HUDEP-2 (cell line): ENCODE measurements at regions not wholly inside any gene's neighbourhood (a gene's known extent, or its start where the extent isn't known, plus 50 kb on each side); places are given as distances from the start of the nearest gene placed in this dataset.

Experiments
- DNase-seq, 76 experiments: peaks; one replicate each; lab custom pipeline; 2025; ENCODE audit not compliant: unreplicated experiment in 76 of 76; lab: John Stamatoyannopoulos, UW

DNA sequence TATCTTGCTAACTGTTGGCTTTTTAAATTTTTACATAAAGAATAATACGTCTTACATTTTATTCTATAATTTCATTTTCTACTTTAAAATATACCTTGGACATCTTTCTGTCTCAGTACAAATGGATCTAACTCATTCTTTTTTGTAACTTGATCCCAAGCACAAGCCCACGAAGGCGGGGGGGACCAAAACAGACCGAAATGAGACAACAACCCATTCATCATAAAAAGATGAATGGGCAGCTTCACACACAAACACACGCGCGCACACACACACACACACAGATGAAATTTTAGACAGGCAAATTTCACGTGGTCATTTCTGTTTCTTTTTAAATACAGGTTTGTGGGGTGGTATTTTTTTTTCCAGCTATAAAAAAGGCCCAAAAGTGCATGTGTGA is 271.3 kb upstream of the TOPAZ1 start:
- no peak for DNase-seq

DNA sequence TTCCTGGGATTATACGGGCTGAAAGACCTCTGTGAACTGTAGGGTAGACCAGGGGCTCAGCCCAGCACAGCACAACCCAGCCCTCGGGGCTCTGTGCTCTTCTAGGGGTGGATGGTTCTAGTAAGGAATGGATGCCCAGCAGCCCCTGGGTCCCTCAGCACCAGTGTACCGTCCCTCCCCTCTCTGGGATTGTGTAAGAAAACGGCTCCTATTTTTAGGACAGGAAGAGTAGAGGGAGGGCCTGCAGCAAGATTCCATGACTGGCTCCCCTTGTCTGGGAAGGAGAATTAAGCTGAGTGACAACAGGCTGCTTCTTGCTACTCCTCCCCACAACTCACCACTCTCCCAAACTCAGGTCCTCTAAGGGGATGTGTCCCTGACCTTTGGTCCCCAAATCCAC is 270.8 kb upstream of the TOPAZ1 start:
- no peak for DNase-seq

- DNase-seq: no peak
Observed at GRCh38 chr3:43971486-43971885, 270.2 kb upstream of the TOPAZ1 start.

DNA sequence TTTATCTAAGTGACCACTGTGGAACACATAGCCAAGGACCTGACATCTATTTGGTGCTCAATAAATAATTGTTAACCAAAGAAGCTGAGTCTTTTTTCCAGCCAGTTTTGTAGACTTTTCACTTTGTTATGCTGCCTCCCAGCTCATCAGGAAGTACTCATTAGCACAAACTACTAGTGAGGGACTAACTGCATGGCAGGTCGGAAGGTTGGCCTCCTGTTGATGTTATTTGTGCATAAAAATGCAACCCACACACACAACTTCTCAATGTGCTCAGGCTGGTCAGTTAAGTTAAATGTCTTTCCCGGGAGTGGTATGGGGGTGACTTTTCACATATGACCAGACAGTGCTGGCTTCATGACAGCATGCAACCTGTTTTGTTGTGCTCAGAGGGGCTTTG is 263.0 kb upstream of the TOPAZ1 start:
- no peak for DNase-seq

- DNase-seq: no peak
Observed at GRCh38 chr3:43979645-43980044, 262.0 kb upstream of the TOPAZ1 start.

DNA sequence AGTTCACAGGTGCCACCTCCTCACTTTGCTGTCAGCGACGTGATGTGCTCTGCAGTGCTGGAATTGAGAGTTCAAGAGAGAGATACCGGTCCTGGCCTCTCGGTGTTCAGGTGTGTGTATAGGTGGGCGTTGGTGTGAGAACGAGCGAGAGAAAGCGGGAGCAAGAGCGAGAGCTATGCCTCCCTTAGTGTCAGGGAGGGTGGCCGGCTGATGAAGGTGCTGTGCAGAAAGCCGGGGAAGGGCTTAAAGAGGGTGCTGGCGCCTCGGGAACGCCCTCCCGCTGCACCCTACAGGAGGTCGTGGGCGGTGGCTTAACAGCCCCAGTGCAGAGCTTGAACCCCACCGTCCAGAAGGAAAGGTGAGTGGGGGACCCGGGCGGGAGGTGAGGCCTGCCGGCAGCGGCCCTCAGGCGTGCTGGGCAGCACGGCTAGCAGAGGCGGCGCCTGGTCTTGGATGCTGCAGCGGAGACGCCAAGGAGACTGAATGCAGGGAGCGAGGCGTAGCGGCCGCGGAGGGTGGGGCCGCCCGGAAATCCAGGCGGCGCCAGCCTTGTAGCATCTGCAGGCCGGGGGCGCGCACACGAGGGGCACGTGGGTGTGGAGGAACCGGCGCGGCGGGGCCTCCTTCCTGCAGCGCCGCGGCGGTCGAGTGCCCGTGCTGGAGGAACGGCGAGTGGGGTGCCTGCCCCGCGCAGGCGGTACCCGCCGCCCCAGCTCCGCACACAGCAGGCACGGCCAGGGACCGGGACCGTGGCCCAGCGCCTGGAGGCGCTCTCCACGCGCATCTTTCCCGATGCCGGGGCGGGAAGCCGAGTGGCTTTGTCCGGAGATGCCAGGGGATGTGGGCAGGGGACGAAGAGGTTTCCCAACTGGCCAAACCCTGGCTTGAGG is 246.8 kb upstream of the TOPAZ1 start:
- no peak for DNase-seq

GRCh38 chr3:43995547-43996378 is 245.9 kb upstream of the TOPAZ1 start:
- DNase-seq: no peak

GRCh38 chr3:43996379-43997301 is 245.0 kb upstream of the TOPAZ1 start:
- DNase-seq: no peak

DNA sequence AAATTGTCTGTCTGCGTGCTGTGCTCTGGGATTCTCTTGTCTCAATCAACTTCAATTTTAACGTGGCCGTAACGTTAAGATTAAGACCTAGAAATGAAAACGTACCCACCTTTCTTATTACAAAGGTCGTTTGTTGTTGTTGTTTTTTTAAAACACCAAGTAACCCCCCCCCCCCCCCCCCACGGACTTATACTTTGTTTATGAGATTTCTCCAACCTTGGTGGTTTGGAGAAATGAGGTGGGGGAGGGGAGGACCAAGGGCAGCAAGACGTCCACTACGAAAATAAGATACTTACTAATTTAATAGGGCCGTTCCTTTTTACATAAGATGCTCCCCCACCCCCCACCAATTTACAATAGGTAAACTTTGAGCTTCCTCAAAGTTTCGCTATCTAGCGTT is 244.4 kb upstream of the TOPAZ1 start:
- DNase-seq: no peak

GRCh38 chr3:43997788-43998369 is 243.8 kb upstream of the TOPAZ1 start:
- peak in 1 of 76 experiments; percentile 1 for DNase-seq

- DNase-seq: no peak
Observed at GRCh38 chr3:43998370-43998835, 243.3 kb upstream of the TOPAZ1 start.

DNA sequence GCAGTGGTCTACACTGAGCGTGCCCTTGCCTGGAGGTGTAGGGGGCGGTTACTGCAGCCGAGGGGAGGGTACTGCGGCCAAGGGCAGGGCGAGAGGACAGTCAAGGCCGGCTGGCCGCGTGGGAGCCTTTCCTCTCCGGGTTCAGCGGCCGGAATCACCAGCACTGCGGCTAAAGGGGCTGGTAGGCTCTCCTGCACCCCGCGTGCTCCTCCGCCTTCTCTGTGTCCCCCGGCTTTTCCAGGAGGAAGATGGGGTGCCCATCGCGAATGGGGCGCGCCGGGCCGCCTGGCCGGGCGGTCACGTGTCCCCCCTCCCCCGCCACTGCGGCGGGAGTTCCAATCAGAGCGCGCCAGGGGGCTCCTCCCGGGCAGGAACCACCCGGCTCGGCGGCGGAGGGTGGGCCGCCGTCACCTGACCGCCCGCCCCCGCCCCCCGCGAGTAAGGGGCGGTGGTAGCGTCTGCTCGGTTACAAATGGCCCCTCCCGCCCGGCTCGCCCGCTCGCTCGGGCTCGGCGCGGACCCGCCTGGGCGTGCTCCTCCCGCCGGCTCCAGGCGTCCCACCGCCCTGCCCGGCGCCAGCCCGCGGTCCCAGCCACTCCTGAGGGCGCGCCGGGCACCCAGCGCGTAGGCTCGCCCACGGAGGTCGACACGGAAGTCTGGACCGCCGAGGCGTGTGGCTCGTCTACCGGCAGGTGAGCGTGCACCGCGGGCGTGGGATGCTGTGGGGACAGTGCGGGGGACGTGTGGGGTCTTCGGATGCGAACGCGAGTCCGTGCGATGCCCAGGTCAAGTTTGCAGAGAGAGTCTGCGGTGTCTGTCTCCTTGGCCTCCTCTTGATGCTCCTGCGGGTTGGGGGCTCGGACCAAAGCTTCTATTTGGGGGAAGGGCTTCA is 242.6 kb upstream of the TOPAZ1 start:
- DNase-seq: peak in 4 of 76 experiments; percentile 3 to 26 (median 11)

DNA sequence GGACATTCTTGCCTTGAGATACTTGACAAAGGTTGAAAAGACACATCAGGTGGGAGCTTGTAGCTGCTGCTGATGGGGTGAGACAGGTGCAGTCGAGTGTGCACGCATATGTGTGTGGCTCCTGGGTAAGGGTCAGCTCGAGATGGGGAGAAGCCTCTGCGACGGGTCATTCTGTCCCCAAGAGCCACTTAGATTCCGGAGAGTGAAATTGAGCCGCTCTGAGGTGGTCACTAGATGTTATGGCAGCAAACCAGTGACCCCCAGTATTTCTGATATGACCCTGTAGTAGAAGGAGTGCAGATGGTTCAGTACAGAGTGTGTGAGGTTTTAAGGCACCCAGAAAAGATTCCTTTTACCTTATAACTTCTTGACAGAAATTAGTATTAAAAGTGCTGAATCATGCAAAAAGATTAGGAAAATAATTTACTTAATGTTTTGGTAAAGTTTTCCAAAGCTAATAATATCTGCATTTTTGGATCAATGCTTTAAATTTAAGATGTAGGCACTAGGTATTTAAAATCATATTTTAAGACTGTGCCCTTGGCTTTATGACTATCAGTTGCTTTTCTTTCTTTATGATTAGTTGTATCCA is 241.9 kb upstream of the TOPAZ1 start:
- DNase-seq: no peak

DNA sequence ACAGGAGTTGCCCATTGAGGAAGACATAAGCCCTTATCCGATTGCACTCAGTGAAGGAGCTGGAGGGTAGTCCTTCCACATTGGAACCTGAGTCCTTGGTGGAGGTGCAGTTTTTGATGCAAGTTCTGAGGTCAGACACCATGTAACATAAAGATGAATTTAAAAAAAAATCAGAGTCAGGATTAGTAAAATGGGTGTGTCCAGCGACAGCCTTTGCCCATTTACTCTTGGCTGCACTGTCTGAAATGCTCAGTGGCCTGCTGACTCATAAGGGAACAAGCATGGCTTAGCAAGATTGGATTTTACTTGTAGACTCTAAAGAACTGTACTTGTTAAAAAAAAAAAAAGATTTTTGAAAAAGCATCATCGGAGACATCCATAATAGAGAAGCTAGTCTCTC is 241.1 kb upstream of the TOPAZ1 start:
- no peak for DNase-seq

GRCh38 chr3:44001072-44001471 is 240.6 kb upstream of the TOPAZ1 start:
- no peak for DNase-seq

DNA sequence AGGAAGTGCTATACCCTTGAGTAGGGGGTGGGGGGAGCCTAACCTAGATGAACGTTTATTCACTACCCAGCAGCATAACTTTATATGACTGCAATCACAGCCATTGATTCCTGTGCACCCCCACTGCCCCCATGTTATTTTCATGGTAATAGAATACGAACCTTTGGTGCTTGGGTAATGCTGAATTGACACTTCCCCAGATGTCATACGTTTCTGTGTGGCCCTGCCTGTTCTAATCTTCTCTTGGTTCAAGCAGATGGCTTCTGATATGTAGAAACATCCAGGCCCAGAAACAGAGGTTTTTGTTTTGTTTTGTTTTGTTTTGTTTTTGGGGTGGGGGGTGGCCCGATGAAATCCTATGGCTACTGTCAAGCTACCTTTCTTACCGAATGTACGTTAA is 237.9 kb upstream of the TOPAZ1 start:
- no peak for DNase-seq

DNA sequence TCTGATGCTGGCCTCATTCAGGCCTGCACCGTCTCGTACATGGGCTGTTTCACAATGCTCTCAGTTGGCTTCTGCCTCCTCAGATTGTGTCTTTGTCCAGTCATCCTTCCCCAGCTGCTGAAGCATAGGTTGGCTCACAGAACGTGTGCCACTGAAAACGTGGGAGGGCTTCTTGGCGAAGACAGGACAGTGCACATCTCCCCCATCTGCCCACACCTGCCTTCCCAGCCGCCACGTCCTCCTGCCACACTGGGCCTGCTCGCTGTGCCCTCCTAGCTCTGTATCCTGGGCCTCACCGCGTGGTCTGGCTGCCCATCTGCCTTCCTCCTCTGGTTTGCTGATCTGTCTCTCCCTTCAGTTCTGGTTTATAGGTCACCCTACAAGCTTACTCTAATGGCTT is 230.0 kb upstream of the TOPAZ1 start:
- DNase-seq: no peak

DNA sequence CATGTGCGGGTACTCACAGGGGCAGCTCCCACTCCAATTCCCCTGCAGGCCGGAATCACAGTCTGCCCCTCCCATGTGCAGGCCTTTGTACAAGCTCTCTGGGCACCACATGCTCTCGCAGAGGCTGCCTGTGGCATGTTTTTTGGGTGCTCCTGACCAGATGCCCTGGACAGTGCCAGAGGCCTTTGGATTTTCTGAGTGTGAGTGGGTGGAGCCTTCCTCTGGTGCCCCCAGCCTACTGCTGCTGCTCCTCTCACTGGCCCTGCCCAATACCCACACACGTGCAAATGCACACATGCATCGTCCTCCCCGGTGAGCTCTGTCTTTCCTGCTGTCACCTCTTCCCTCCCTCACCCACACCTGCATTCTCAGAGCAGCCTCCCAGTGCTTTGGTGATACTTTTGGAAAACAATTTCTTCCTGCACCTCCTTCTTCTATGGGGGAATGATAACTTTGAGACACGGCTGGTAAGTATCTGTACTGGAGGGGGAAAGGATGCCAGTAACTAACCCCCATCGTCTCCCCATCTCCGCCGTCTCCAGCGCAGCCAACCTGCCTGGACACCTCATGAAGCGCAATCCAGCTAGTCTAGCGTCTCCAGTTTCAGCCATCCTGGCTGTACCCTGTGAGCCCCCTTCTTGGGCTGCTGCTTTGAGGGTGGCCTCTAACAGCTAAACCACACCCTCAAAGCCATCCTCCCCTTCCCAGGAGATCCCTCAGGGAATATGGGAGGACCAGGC is 229.4 kb upstream of the TOPAZ1 start:
- DNase-seq: no peak
